Right atrium auricular region (tissue), 2 donors: ENCODE measurements at regions not wholly inside any gene's neighbourhood (a gene's known extent, or its start where the extent isn't known, plus 50 kb on each side); places are given as distances from the start of the nearest gene placed in this dataset.

Experiments used
- DNase-seq: peaks from one replicate; pipeline ENCODE4 v3.0.0-alpha.2; 2019; ENCODE audit warnings: low spot score
- H3K27ac ChIP-seq, 2 donors: fragments of 200-600 bp; sonication (generic); 1 replicate in 1 of 2; 2 replicates in 1 of 2; pipeline ENCODE4 v1.5.1; 2016 to 2019
- H3K27me3 ChIP-seq, 2 donors: fragments of 200-600 bp; sonication (generic); one replicate each; pipeline versions ENCODE4 v1.5.1 to v1.6.0; 2017 to 2019
- H3K36me3 ChIP-seq: fragments of 200-600 bp; sonication (generic); one replicate; pipeline ENCODE4 v1.5.1; 2016
- H3K4me1 ChIP-seq, 2 donors: fragments of 200-600 bp; sonication (generic); one replicate each; pipeline versions ENCODE4 v1.5.1 to v1.6.0; 2017 to 2019
- H3K4me3 ChIP-seq, 2 donors: fragments of 200-600 bp; sonication (generic); 1 replicate in 1 of 2; 2 replicates in 1 of 2; pipeline ENCODE4 v1.5.1; 2017 to 2019; ENCODE audit warnings: mild to moderate bottlenecking in 1 of 2, moderate library complexity in 1 of 2
- H3K9me3 ChIP-seq, 2 donors: fragments of 200-600 bp; sonication (generic); one replicate each; pipeline ENCODE4 v1.5.1; 2019
- CTCF ChIP-seq, 2 donors: fragments of 200-600 bp; sonication (generic); IDR thresholded peaks; one replicate each; pipeline ENCODE4 v1.5.1; 2019; ENCODE audit warnings: antibody characterized with exemption in 2 of 2

DNA sequence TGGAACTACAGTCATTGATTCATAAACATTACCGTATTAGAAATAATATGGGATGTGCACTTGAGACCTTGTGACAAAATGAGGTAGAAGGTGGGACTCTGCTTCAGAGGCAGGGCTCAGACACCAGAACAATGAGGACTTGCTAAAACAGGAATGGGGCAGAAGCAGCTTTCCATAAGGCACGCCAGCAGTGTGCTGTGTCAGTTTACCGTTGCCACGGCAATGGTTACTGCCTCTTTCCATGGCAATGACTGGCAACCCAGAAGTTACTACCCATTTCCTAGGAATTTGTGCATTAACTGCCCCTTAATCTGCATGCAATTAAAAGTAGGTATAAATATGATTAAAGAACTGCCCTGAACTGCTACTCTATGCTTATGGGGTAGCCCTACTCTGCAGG is 169.0 kb downstream of the CHRM3 start:
- no peaks in the 10 kb centered on the region for H3K9me3 ChIP-seq
- H3K27ac ChIP-seq = no peak overlapping the region
- no peak for DNase-seq
- H3K4me1 ChIP-seq = no peaks in the 10 kb centered on the region
- H3K27me3 ChIP-seq = no peaks in the 10 kb centered on the region
- no peak overlapping the region for H3K4me3 ChIP-seq
- H3K36me3 ChIP-seq = no peaks in the 10 kb centered on the region
- no peak for TF ChIP-seq CTCF (IDR thresholded peaks at IDR 0.05)

GRCh38 chr1:239558559-239558958 is 172.2 kb downstream of the CHRM3 start:
- no peak for TF ChIP-seq CTCF (IDR thresholded peaks at IDR 0.05)

GRCh38 chr1:239558991-239559390 is 172.6 kb downstream of the CHRM3 start:
- no peaks in the 10 kb centered on the region for H3K9me3 ChIP-seq
- no peaks in the 10 kb centered on the region for H3K36me3 ChIP-seq
- DNase-seq = no peak

More at GRCh38 chr1:239558559-239558958, 172.2 kb downstream of the CHRM3 start:
- no peak for DNase-seq
- Histone ChIP-seq H3K4me3 (no peak overlapping the region), H3K36me3 (no peaks in the 10 kb centered on the region), H3K27me3 (no peaks in the 10 kb centered on the region), H3K27ac (no peak overlapping the region), H3K9me3 (no peaks in the 10 kb centered on the region), H3K4me1 (no peaks in the 10 kb centered on the region)

DNA sequence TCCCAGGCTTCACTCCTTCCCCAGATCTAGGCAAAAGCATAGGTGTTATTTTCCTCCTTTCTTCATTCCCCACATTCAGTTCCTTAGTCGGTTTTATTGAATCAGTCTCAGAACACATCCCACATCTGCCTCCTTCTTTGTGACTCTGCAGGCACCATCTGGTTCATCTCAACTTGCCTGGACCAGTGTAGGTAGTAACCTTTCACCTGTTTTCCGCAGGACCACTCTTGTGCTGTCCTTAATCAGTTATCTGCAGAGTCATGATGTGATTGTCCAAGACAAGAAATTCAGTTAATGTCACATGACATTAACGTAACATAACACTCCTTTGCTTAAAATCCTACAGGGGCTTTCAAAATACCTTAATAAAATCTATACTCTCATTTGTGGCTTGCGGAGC is 174.6 kb downstream of the CHRM3 start:
- DNase-seq = no peak
- Histone ChIP-seq H3K9me3 (no peaks in the 10 kb centered on the region), H3K36me3 (no peaks in the 10 kb centered on the region), H3K4me1 (no peaks in the 10 kb centered on the region), H3K27me3 (no peaks in the 10 kb centered on the region), H3K4me3 (no peak overlapping the region), H3K27ac (no peak overlapping the region)
- no peak for TF ChIP-seq CTCF (IDR thresholded peaks at IDR 0.05)

More at GRCh38 chr1:239558991-239559390, 172.6 kb downstream of the CHRM3 start:
- no peak for TF ChIP-seq CTCF (IDR thresholded peaks at IDR 0.05)
- H3K4me1 ChIP-seq = no peaks in the 10 kb centered on the region
- no peak overlapping the region for H3K4me3 ChIP-seq
- no peak overlapping the region for H3K27ac ChIP-seq
- no peaks in the 10 kb centered on the region for H3K27me3 ChIP-seq

DNA sequence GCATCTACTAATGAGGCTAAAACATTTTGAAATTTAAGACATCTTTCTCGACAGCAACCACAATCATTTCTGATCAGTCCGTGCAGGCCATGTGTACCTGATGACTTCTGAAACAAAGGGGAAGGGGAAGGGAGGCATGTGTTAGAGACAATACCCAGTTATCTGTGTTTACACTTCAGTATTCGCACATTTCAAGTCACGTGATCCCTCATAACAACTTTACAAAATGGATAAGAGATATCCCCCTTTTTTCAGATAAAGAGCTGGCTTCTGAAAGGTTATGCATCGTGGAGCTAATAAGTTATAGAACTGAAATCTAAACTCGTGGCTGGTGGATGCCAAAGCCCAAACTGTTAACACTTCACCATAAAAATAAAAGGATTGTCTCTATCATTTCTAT is 175.7 kb downstream of the CHRM3 start:
- H3K9me3 ChIP-seq = no peaks in the 10 kb centered on the region
- no peak for DNase-seq
- no peak for TF ChIP-seq CTCF (IDR thresholded peaks at IDR 0.05)
- no peak overlapping the region for H3K4me3 ChIP-seq
- no peaks in the 10 kb centered on the region for H3K4me1 ChIP-seq
- H3K27me3 ChIP-seq = no peaks in the 10 kb centered on the region
- H3K27ac ChIP-seq = no peak overlapping the region
- no peaks in the 10 kb centered on the region for H3K36me3 ChIP-seq

GRCh38 chr1:239563681-239564080 is 177.3 kb downstream of the CHRM3 start:
- H3K27me3 ChIP-seq = no peaks in the 10 kb centered on the region
- no peak for DNase-seq
- H3K4me3 ChIP-seq = no peak overlapping the region
- TF ChIP-seq CTCF (IDR thresholded peaks at IDR 0.05) = no peak
- no peak overlapping the region for H3K27ac ChIP-seq
- no peaks in the 10 kb centered on the region for H3K4me1 ChIP-seq
- no peaks in the 10 kb centered on the region for H3K9me3 ChIP-seq
- H3K36me3 ChIP-seq = no peaks in the 10 kb centered on the region
